ENCODE measurements at regions not wholly inside any gene's neighbourhood (a gene's known extent, or its start where the extent isn't known, plus 50 kb on each side); places are given as distances from the start of the nearest gene placed in this dataset.

DNA sequence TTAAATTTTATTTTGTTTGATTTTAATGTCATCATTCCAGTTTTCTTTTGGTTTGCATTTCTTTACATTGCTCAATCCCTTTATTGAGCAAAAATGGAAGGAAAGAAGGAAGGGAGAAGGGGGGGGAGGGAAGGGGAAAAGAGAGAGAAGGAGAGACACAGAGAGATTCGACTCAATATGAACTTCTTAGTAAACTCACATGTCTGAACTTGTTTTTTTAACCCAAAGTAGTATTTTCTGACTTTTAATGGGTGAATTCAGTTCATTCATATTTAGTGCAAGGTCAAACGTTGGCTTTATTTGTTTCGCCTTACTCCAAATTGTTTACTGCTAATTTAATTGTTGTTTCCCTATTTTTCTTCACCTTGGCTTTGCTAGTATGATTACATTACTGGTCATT lies 278.6 kb downstream of the COL12A1 start:
- 71 to 85% (median 78%) methylated on average over 3 of the region's 3 CpGs for WGBS, 3 donors
- H3K27ac ChIP-seq (ENCODE audit: low read depth in 1 of 3, low read length in 2 of 3), result no peak overlapping the region
- H3K4me1 ChIP-seq (ENCODE audit: control insufficient read depth in 3 of 3, insufficient read depth in 2 of 3, low read depth in 1 of 3, low read length in 2 of 3), result no peaks in the 10 kb centered on the region
- no peaks in the 10 kb centered on the region for H3K27me3 ChIP-seq (ENCODE audit: control insufficient read depth in 3 of 3, insufficient read depth in 3 of 3, low read length in 3 of 3)
- DNase-seq (no peak), FAIRE-seq (no peak)
- H3K4me3 ChIP-seq (ENCODE audit: low read depth in 1 of 3, low read length in 3 of 3), result no peak overlapping the region
- no peaks in the 10 kb centered on the region for H3K9me3 ChIP-seq (ENCODE audit: control insufficient read depth in 2 of 2, insufficient read depth in 1 of 2, low read depth in 1 of 2, low read length in 1 of 2)
- H3K36me3 ChIP-seq (ENCODE audit: control insufficient read depth in 3 of 3, insufficient read depth in 2 of 3, low read depth in 1 of 3, low read length in 3 of 3), result no peaks in the 10 kb centered on the region

DNA sequence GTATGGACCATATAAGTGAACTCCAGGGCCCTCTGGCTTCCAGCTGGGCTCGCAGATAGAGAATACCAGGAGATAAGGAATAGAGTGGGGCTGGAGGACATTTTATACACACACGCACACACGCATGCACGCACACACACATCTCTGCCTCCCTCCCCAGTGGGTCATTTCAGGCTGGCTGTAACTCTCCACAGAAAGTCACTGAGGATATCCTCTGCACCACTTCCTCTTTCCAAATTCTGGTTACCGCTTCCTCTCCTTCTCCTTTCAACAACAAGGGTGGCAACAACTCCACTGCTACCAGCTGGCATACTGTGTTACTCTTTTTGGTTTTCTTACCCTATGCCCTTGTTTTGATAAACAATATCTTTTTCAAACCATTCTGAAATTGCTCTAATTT lies 280.2 kb downstream of the COL12A1 start:
- no peaks in the 10 kb centered on the region for H3K27me3 ChIP-seq (ENCODE audit: control insufficient read depth in 3 of 3, insufficient read depth in 3 of 3, low read length in 3 of 3)
- no peak overlapping the region for H3K27ac ChIP-seq (ENCODE audit: low read depth in 1 of 3, low read length in 2 of 3)
- no peak overlapping the region for H3K4me3 ChIP-seq (ENCODE audit: low read depth in 1 of 3, low read length in 3 of 3)
- no peak for DNase-seq
- no peaks in the 10 kb centered on the region for H3K36me3 ChIP-seq (ENCODE audit: control insufficient read depth in 3 of 3, insufficient read depth in 2 of 3, low read depth in 1 of 3, low read length in 3 of 3)
- H3K4me1 ChIP-seq (ENCODE audit: control insufficient read depth in 3 of 3, insufficient read depth in 2 of 3, low read depth in 1 of 3, low read length in 2 of 3), result no peaks in the 10 kb centered on the region
- FAIRE-seq, result no peak
- no peaks in the 10 kb centered on the region for H3K9me3 ChIP-seq (ENCODE audit: control insufficient read depth in 2 of 2, insufficient read depth in 1 of 2, low read depth in 1 of 2, low read length in 1 of 2)
- 50 to 75% (median 67%) methylated on average over 5 of the region's 5 CpGs for WGBS, 3 donors

DNA sequence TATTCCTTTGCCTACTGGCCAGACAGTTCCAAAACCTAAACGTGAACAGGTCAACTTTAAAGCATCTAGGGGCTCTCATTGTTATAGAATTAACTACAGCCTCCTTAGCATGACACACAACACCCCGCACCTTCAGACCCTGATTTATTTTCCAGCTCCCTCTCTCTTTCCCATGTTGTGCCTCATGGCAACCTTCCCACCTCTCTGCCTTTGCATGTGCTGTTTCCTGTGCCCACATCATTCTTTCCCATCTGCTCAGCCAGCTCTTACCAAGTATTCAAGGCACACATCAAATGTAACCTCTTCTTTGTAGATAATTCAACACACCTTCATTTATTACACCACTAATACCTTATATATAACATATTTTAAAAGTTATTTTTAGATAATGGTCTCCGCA lies 291.0 kb downstream of the COL12A1 start:
- FAIRE-seq, result no peak
- WGBS, 3 donors, result 74 to 85% (median 75%) methylated on average over 3 of the region's 3 CpGs
- no peaks in the 10 kb centered on the region for H3K4me1 ChIP-seq (ENCODE audit: control insufficient read depth in 3 of 3, insufficient read depth in 2 of 3, low read depth in 1 of 3, low read length in 2 of 3)
- H3K36me3 ChIP-seq (ENCODE audit: control insufficient read depth in 3 of 3, insufficient read depth in 2 of 3, low read depth in 1 of 3, low read length in 3 of 3), result no peaks in the 10 kb centered on the region
- H3K27ac ChIP-seq (ENCODE audit: low read depth in 1 of 3, low read length in 2 of 3), result no peak overlapping the region
- no peaks in the 10 kb centered on the region for H3K9me3 ChIP-seq (ENCODE audit: control insufficient read depth in 2 of 2, insufficient read depth in 1 of 2, low read depth in 1 of 2, low read length in 1 of 2)
- H3K27me3 ChIP-seq (ENCODE audit: control insufficient read depth in 3 of 3, insufficient read depth in 3 of 3, low read length in 3 of 3), result no peaks in the 10 kb centered on the region
- no peak overlapping the region for H3K4me3 ChIP-seq (ENCODE audit: low read depth in 1 of 3, low read length in 3 of 3)
- DNase-seq, result no peak

GRCh38 chr6:74912234-74912633 lies 293.6 kb downstream of the COL12A1 start:
- Histone ChIP-seq H3K4me3 (ENCODE audit: low read depth in 1 of 3, low read length in 3 of 3) (no peak overlapping the region), H3K36me3 (ENCODE audit: control insufficient read depth in 3 of 3, insufficient read depth in 2 of 3, low read depth in 1 of 3, low read length in 3 of 3) (no peaks in the 10 kb centered on the region), H3K27ac (ENCODE audit: low read depth in 1 of 3, low read length in 2 of 3) (no peak overlapping the region), H3K4me1 (ENCODE audit: control insufficient read depth in 3 of 3, insufficient read depth in 2 of 3, low read depth in 1 of 3, low read length in 2 of 3) (no peaks in the 10 kb centered on the region), H3K27me3 (ENCODE audit: control insufficient read depth in 3 of 3, insufficient read depth in 3 of 3, low read length in 3 of 3) (no peaks in the 10 kb centered on the region), H3K9me3 (ENCODE audit: control insufficient read depth in 2 of 2, insufficient read depth in 1 of 2, low read depth in 1 of 2, low read length in 1 of 2) (no peaks in the 10 kb centered on the region)
- FAIRE-seq, result no peak
- WGBS, 3 donors, result 32 to 63% (median 39%) methylated on average over 3 of the region's 3 CpGs
- no peak for DNase-seq

- H3K9me3 ChIP-seq (ENCODE audit: control insufficient read depth in 2 of 2, insufficient read depth in 1 of 2, low read depth in 1 of 2, low read length in 1 of 2), result peaks cover 0 to 8% of the 10 kb centered on the region in 2 donors
- FAIRE-seq, result no peak
- DNase-seq, result no peak
- no peaks in the 10 kb centered on the region for H3K27me3 ChIP-seq (ENCODE audit: control insufficient read depth in 3 of 3, insufficient read depth in 3 of 3, low read length in 3 of 3)
- H3K4me1 ChIP-seq (ENCODE audit: control insufficient read depth in 3 of 3, insufficient read depth in 2 of 3, low read depth in 1 of 3, low read length in 2 of 3), result no peaks in the 10 kb centered on the region
- no peak overlapping the region for H3K4me3 ChIP-seq (ENCODE audit: low read depth in 1 of 3, low read length in 3 of 3)
- no peak overlapping the region for H3K27ac ChIP-seq (ENCODE audit: low read depth in 1 of 3, low read length in 2 of 3)
- WGBS, 3 donors, result 89 to 96% (median 95%) methylated on average over 2 of the region's 2 CpGs
- no peaks in the 10 kb centered on the region for H3K36me3 ChIP-seq (ENCODE audit: control insufficient read depth in 3 of 3, insufficient read depth in 2 of 3, low read depth in 1 of 3, low read length in 3 of 3)
These were observed 303.0 kb downstream of the COL12A1 start for GRCh38 chr6:74902846-74903245.

DNA sequence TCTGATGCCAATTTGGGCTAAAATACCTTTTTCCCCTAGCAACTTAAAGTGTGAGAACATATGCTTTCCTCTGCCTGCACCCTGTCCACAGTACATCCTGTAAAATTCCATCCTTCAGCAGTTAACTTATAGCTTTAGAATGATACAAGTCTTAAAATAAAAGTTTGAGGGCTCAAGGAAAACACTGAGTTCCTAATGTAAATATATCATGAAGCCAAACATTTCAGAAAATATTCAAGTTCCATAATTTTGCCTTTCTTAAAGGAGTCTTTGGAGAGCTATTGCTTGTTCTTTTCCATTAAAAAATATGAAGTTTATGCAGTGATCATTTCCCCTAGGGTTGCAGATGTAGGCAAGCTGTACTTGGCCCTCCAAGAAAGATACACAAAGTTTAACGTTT lies 303.8 kb downstream of the COL12A1 start:
- Histone ChIP-seq H3K36me3 (ENCODE audit: control insufficient read depth in 3 of 3, insufficient read depth in 2 of 3, low read depth in 1 of 3, low read length in 3 of 3) (no peaks in the 10 kb centered on the region), H3K9me3 (ENCODE audit: control insufficient read depth in 2 of 2, insufficient read depth in 1 of 2, low read depth in 1 of 2, low read length in 1 of 2) (peaks cover 0 to 8% of the 10 kb centered on the region in 2 donors), H3K4me1 (ENCODE audit: control insufficient read depth in 3 of 3, insufficient read depth in 2 of 3, low read depth in 1 of 3, low read length in 2 of 3) (no peaks in the 10 kb centered on the region), H3K27ac (ENCODE audit: low read depth in 1 of 3, low read length in 2 of 3) (no peak overlapping the region), H3K4me3 (ENCODE audit: low read depth in 1 of 3, low read length in 3 of 3) (no peak overlapping the region), H3K27me3 (ENCODE audit: control insufficient read depth in 3 of 3, insufficient read depth in 3 of 3, low read length in 3 of 3) (no peaks in the 10 kb centered on the region)
- DNase-seq, result no peak
- no peak for FAIRE-seq
- WGBS, 3 donors, result 55 to 80% (median 78%) methylated on average over 1 of the region's 1 CpG

DNA sequence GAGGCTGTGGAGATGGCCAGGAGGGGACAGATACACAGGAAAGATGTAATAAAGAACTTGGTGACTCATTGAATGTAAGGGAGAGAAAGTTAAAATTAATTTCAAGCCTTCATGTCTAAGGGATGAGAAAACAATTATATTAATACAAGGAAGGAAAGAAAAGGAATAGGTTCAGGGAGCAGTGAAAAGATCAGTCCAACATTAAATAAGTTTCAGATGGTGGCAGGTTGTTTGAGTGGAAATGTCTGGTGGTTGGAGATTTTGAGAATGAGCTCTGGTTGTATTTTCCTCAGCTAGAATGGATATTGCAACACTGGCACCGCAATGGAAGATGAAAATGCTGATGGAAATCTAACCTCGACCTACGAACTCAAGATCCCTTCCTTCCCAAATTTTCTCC lies 304.3 kb downstream of the COL12A1 start:
- no peak overlapping the region for H3K27ac ChIP-seq (ENCODE audit: low read depth in 1 of 3, low read length in 2 of 3)
- 75 to 89% (median 78%) methylated on average over 3 of the region's 3 CpGs for WGBS, 3 donors
- FAIRE-seq, result no peak

GRCh38 chr6:74899416-74899815 lies 306.4 kb downstream of the COL12A1 start:
- no peaks in the 10 kb centered on the region for H3K36me3 ChIP-seq (ENCODE audit: control insufficient read depth in 3 of 3, insufficient read depth in 2 of 3, low read depth in 1 of 3, low read length in 3 of 3)
- no peaks in the 10 kb centered on the region for H3K4me1 ChIP-seq (ENCODE audit: control insufficient read depth in 3 of 3, insufficient read depth in 2 of 3, low read depth in 1 of 3, low read length in 2 of 3)
- peaks cover 0 to 8% of the 10 kb centered on the region in 2 donors for H3K9me3 ChIP-seq (ENCODE audit: control insufficient read depth in 2 of 2, insufficient read depth in 1 of 2, low read depth in 1 of 2, low read length in 1 of 2)
- WGBS, 3 donors, result 53 to 77% (median 55%) methylated on average over 4 of the region's 4 CpGs
- FAIRE-seq, result no peak
- DNase-seq, result no peak
- no peak overlapping the region for H3K4me3 ChIP-seq (ENCODE audit: low read depth in 1 of 3, low read length in 3 of 3)
- H3K27ac ChIP-seq (ENCODE audit: low read depth in 1 of 3, low read length in 2 of 3), result no peak overlapping the region
- H3K27me3 ChIP-seq (ENCODE audit: control insufficient read depth in 3 of 3, insufficient read depth in 3 of 3, low read length in 3 of 3), result no peaks in the 10 kb centered on the region

More for the DNA sequence above, 304.3 kb downstream of the COL12A1 start:
- Histone ChIP-seq H3K9me3 (ENCODE audit: control insufficient read depth in 2 of 2, insufficient read depth in 1 of 2, low read depth in 1 of 2, low read length in 1 of 2) (peaks cover 0 to 8% of the 10 kb centered on the region in 2 donors), H3K36me3 (ENCODE audit: control insufficient read depth in 3 of 3, insufficient read depth in 2 of 3, low read depth in 1 of 3, low read length in 3 of 3) (no peaks in the 10 kb centered on the region), H3K4me3 (ENCODE audit: low read depth in 1 of 3, low read length in 3 of 3) (no peak overlapping the region), H3K4me1 (ENCODE audit: control insufficient read depth in 3 of 3, insufficient read depth in 2 of 3, low read depth in 1 of 3, low read length in 2 of 3) (no peaks in the 10 kb centered on the region), H3K27me3 (ENCODE audit: control insufficient read depth in 3 of 3, insufficient read depth in 3 of 3, low read length in 3 of 3) (no peaks in the 10 kb centered on the region)
- no peak for DNase-seq

- H3K27me3 ChIP-seq (ENCODE audit: control insufficient read depth in 3 of 3, insufficient read depth in 3 of 3, low read length in 3 of 3), result no peaks in the 10 kb centered on the region
- DNase-seq, result no peak
- 42 to 50% (median 46%) methylated on average over 5 of the region's 5 CpGs for WGBS, 3 donors
- H3K4me3 ChIP-seq (ENCODE audit: low read depth in 1 of 3, low read length in 3 of 3), result no peak overlapping the region
- no peaks in the 10 kb centered on the region for H3K9me3 ChIP-seq (ENCODE audit: control insufficient read depth in 2 of 2, insufficient read depth in 1 of 2, low read depth in 1 of 2, low read length in 1 of 2)
- no peak for FAIRE-seq
- H3K4me1 ChIP-seq (ENCODE audit: control insufficient read depth in 3 of 3, insufficient read depth in 2 of 3, low read depth in 1 of 3, low read length in 2 of 3), result no peaks in the 10 kb centered on the region
- H3K27ac ChIP-seq (ENCODE audit: low read depth in 1 of 3, low read length in 2 of 3), result no peak overlapping the region
- no peaks in the 10 kb centered on the region for H3K36me3 ChIP-seq (ENCODE audit: control insufficient read depth in 3 of 3, insufficient read depth in 2 of 3, low read depth in 1 of 3, low read length in 3 of 3)
These were observed 313.8 kb downstream of the COL12A1 start for GRCh38 chr6:74892091-74892490.

Measured in small intestine (tissue), 7 donors.